Transverse colon (tissue), 1 donor: ENCODE measurements at regions not wholly inside any gene's neighbourhood (a gene's known extent, or its start where the extent isn't known, plus 50 kb on each side); places are given as distances from the start of the nearest gene placed in this dataset.

Experiments
- EP300 ChIP-seq: sonication (generic); formaldehyde crosslinking; IDR thresholded peaks from one replicate; pipeline ENCODE4 v1.6.1; 2017; ENCODE audit warnings: antibody characterized with exemption, low read depth
- POLR2A ChIP-seq: fragments of 450-650 bp; IDR thresholded peaks from one replicate; pipeline ENCODE4 v1.6.1; 2016; ENCODE audit warnings: antibody characterized with exemption, mild to moderate bottlenecking, moderate library complexity

DNA sequence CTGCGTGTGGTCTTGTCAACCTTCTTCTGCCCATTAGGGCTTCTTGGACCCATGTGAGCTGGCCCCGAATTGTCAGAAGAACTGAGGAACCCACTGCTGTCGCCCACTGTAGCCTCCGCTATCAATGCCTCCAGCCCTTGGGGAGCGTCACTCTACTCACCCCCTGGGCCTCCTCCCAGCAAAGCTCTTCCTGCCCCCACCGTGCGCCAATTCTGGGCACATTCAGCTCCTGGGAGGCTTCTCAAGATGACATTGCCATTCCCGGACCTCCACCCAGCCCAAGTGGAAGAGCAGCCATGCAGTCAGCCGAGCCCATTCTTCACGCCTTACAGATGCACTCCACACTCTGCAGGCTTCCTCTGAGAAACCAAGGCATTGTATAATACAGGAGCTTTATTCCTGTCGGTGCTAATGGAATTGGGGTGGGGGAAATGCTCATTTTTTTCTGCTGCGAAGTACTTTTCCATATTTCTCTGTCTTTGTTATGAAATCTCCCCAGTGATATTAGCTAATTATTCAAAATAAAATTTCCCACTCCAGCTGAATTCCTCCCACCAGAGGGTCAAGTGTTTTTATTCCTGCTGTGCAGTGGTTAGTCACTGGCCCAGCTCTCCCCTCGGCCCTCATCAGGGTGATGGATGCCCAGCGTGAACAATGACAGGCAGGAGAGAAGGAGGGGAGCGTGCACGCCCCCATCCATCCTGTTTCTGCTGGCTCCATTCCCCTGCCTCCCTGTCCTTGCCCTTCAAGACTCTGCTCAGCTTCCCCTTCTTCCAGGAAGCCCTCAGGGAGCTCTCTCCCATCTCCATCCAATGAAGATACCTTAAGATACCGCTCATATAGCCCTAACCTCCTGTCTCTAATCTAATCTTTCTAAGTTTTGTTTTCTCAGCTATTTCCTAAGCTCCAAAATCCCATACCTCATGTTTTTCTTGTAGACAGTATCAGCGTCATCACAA, 87.7 kb downstream of the C16orf95 start:
- TF ChIP-seq EP300 (no peak), POLR2A (no peak)
